ENCODE measurements at regions not wholly inside any gene's neighbourhood (a gene's known extent, or its start where the extent isn't known, plus 50 kb on each side); places are given as distances from the start of the nearest gene placed in this dataset.

DNA sequence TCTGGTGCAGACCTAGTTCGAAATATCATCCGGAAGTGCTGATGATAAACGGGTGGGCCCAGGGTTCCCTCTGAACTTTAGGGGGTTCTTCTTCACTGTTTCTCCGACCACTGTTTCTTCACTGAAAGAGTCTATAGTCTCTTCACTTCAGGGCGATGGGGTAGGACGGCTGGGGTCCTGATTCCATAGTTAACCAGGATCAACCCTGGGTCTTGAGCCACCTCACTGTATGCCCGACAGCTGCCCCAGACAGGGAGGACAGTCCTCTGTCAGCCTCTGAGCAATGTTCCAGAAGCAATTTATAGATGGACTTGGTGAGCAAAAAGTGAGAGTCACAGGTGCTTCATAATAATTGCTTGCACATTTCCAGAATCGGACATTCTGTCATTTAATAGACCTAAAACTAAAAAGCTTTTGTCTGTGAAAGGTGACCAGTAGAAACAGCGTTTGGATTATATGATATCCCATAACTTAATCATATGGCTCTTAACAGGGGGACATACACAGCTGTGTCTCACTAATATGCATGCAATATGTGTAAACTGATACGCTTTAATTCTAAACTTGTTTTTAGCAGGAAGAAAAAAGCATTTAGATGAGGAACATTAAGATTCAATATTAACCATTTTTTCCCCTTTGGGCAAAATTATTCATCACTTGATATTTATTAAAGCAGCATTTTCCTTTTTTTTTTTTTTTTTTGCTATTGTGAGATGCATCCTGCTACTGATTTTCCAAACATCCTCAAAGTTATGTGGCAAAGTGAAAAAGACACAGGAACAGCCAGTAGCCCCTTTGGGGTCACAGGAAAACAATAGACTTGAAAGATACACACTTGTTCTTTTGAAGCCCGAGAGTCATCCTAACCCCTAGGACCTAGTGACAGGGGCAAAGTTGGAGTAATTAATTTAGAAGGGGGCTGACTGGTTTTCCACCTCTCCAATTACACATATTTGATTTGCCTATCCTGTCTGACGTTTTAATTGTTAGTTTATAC lies 277.0 kb downstream of the ZNF536 start:
- DNase-seq: no peak

DNA sequence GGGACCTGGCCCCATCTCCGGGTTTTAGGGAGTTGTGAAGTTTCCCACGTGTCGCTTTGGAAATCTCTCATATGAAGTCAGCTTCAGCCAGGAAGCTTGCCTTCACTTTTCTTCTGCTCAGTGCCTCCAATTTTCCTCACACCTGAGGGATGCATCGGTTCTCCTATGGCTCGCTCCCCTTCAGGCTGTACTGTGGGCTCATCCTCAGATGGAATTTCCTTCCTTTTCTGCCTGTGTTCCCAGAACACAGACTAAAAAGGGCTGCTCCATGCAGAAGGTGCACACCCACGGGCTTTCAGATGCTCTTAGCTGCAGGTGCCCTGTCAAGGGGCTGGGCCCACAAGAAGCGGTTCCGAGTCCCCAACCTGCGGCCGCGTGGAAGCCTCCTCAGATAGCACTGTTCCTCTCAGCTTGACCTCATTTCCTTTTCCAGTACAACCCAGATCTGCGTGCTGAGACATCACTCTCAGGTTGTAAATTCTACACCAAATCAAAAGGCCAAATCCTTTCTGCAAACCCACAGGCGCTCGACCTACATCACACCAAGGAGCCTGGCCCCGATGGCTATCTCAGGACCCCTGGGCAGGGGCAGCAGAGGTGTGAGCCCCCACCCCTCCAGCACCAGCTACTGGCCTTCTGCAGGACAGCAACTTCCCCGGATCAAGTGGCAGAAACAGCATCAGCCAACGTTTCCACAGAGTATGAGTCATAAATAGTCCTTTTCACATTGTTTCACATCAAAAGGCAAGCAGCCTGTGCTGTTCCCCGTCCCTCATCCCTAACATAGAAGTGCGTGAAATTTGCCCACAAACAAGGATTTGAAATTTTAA lies 275.9 kb downstream of the ZNF536 start:
- no peak for DNase-seq

DNA sequence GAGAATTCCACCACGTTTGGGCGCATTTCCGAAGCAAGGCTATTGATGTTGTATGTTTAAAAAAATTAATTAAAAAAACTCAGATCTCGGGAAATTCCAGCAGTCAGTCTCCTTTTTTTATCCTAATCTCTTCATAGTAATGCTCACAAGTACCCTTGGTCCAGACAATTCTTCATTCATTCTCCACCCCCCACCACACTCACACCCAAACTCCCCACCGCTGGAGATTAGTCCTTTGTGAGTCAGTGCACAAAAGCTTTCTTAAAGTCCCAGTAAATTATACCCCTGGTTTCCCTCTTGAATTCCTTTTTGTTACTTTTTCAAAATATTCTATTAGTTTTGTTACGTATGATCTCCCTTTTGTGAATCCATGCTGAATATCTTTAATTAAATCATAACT lies 274.6 kb downstream of the ZNF536 start:
- DNase-seq: no peak

DNA sequence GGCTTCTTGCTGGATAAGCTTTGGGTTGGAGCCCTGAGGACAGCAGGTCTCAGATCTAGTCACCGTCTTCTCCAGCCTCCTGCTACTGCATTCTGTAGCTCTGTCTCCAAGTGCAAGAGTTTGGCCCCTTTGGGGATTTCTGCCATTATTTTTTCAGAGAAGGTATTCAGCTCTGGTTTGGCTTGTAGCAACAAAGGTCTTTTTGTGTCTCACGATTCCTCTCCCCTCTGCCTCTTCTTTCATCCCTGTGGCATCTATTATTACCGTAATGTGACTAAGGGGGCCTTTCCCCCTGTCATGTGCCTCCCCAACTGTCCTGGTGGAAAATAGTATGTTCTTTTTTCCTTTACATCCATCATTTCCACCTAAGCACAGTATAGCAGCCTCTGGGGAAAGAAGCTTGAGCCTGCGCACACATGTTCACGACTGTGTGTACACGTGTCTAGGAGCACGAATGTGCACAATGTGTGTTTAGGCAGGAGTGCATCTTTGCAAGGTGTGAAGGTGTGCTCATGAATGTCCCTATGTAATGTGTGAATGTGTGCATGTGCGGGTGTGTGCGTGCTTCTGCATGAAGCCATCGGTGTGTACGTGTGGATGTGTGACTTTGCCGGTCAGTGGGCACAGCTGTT lies 273.9 kb downstream of the ZNF536 start:
- DNase-seq: no peak

DNA sequence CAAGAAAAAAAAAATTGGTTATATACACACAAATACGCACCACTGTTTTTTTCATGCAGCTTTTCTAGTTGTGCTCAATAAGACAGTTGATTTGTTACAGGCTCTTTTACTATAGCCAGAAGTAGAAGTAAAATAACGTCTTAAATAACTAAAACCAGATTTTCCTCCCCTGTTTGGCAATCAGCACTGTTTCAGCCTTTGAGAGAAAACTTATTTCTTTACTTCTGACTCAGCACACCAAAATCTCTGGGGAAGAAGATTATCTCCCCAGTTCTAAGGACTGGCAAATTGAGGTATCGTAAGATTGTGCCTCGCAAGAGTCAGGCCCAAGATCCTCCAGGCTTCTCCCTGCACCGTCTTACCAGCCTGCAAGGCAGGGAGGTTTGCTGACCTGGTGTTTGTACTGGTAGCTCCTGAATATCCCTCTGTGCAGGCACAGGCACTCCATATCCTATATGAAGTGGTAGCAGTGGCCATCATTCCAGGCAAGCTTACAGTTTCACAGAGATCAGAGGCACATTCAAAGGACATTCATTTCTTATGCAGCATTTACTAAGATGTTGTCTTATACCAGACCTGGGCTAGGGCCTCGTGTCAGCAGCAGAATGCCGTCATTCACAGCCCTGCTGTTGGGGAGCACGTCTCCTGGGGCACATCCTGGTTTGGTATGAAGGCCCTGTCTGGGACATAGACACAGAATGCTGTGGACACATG lies 268.2 kb downstream of the ZNF536 start:
- DNase-seq: no peak

DNA sequence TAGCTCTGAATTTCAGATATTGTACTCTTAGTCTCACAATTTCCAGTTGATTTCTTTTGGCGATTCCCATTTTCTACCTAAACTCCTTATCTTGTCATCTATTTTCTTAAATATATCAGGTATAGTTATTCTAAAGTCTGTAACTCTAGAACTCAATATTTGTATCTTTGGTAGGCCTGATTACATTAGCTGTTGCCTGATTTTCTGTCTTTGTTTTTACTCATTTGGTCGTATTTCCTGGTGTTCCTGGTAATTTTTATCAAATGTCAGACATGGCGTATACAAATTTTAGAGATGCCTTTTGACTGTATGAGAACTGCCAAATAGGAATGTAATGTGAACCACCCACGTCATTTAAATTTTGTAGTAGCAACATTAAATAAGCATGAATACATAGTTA lies 266.7 kb downstream of the ZNF536 start:
- no peak for DNase-seq

DNA sequence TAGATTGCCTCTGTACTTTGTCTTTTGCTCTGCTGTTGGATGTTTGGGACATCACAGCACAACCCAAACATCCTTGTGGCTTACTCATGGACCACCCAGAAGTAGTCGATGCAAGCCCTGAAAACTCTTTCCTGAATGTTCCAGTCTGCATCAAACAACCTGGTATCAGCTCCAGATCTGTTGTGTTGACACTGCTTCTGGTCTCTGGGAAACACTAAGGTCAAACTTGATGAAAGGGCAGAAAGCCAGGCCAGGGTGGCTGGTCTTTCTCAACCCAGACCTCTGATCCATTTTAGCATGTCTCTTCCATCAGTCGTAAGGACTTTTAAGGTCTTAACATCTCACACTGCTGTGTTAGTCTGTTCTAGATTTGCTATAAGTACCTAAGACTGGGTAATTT lies 265.7 kb downstream of the ZNF536 start:
- no peak for DNase-seq

DNA sequence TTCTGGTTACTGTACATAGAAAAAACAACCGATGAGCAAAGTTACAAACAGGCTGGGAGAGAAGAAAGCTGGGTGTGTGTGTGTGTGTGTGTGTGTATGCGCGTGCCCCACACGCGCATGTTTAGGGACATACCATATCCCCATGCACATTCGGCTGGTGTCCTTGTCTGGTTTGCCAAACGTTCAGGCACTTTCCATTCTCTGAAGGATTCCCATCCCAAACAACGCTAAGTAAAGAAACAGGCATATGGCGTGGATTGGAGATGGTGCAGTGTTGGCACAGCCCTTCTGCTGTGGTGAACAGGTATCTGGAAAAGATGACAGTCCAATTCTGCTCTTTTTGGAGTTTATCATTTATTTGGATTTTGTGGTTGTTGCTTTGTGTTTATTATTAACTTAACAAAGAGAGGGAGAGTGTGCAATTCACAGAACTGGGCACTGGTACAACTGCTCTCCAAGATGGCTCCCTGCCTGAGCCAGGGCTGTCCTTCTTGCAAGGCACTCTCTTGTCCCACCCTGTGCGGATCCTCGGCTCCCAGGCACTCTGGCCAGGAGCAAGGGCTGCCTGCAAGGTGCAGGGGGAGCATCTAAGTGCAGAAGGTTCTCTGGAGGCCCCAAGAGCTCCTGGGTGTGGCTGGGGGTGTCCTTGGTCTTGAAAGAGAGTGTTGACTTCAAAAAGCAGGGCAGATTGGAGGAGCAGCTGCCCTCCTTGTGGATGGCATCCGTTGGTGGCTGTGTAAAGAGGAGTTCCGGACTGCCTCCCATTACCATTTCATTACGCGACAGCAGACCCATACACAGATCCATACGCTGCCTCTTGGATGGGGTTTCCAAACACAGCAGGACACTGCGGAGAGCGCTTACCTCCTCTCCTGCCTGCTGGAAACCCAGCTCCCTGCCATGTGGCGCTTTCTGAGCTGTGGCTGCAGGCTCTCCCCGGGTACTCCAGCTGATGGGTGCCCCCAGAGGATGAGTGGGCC lies 263.1 kb downstream of the ZNF536 start:
- no peak for DNase-seq

DNA sequence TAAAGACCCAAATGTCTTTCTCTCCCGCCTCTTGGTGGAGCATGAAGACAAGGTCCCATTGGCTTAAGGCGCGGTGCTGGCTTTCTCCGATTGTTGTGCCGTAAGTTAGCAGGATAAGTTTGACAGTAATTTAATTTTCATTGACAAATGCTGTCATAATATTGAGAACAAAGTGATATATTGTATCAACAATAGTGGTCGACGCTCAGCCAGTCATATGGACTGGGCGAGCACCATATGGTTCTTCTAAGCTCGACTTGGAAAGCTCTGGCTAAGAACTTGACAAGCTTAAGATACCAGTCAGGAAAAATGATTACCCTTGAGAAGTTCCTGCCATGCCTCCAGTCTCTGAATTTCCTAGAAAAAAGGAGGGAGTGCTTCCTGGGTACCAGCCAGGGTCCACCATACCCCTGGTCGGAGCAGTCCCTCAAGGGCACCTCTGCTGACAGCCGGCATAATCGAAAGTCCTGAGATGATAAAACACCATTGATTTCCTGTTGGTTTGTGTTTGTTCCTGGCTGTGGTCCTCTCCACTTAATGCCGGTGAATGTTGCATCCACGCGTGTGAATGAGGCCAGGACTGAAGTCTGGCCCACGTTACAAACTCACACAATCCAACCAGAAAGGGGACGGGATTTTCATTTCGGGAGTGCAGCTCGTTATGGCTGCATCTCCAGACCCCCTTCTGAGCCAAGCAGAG lies 262.1 kb downstream of the ZNF536 start:
- DNase-seq: no peak

DNA sequence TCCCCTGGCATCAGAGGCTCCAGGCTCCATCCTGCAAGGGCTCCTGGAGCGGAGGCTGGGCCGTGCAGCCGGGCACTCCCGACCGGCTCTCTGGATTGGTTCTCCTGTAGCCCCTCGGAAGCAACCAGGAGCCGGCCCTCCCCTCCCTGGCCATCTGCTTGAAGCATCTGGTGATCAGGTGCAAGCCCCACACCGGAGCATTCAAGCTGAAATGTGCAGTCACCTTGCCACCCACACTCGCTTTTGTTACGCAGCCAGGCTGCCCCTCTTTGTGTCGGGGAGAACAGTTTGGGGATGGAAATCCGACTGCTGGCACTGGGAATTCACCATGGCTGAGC lies 258.8 kb downstream of the ZNF536 start:
- DNase-seq: no peak

DNA sequence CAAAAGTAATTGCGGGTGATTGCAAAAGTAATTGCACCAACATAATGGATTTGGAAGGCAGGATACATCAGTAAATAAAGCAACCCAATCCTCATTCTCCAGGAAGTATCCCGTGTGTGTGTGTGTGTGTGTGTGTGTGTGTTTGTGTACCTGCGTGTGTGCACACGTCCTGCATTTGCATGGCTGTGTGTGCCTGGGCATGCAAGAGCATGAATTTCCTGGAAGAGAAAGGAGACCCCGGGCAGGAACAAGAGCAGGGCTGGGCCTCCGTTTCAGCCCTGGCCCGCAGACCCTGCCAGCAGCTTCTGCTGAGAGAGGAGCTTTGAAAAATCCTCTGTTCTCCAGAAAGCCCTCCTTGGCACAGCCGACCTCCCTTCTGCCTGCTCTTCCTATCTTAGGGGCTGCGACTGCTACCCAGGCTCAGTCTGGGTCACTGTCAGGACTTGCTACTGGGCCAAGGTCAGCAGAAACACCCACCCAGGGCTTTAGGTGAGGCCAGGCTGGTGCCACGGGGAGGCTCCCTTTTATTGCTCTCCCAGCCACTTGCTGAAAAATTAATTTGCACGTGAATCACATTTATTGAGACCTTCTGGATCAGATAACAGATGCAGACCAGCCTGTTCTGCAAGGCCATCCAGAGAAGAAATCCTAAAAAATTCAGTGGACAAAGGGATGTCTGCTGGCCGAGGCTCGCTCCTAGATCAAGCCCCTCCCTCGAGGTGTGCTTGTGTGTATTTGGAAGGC lies 258.3 kb downstream of the ZNF536 start:
- DNase-seq: no peak

DNA sequence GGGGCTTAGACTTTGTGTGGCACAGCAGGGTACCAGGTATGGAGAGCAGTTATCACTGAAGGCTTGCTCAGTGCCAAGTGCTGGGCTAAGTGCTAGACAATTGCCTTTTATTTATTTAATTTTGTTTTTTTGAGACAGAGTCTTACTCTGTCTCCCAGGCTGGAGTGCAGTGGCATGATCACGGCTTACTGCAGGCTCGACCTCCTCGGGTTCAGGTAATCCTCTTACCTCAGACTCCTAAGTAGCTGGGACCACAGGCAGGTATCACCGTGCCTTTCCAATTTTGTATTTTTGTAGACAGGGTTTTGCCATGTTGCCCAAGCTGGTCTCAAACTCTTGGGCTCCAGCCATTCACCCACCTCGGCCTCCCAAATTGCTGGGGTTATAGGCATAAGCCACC lies 256.9 kb downstream of the ZNF536 start:
- DNase-seq: no peak

DNA sequence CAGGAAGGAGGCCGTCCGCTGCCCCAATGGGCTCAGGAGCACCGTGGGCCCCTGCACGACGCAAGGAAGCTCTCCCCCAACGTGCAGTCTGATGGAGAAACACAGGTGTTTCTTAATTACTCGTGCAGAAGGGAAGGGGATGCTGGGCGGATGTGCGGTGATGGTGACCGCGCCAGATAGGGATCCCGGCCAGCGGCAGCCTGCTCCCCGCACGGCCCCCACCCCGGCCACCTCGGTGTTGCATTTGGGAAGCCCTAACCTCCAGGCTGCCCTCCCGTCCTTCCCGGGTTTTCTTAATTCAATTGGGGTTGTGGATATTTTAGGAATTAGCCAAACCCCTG lies 254.4 kb downstream of the ZNF536 start:
- no peak for DNase-seq

DNA sequence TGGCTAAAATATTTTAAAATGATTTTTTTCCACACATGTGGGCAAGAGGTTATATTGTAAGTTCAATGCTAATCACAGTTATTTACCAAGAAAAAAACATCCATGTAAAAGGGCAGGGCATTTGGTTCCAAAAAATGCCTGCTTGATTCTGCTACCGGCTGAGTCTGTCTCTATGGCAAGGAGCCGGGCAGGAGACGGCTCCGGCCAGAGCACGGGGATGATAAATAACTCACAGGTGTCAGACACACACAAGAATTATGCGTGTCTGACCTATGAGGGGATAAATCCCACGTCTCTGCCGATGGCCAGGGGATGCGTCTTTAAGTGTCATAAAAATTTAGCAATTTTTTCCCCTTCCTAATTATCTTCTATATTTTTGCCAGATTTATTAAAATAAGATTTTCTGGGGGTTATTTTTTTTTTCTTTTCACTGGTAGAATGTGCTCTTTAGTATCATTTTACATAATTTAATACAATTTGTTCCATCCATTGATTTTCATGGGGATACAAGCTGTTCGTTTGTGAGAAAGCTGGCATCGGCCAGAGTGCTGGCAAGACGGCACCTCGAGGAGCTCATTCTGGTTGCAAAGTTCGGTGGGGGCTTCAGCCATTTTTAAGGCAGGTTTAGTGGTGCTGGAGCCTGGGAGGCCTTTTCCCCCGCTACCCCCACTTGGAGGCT lies 253.9 kb downstream of the ZNF536 start:
- no peak for DNase-seq

DNA sequence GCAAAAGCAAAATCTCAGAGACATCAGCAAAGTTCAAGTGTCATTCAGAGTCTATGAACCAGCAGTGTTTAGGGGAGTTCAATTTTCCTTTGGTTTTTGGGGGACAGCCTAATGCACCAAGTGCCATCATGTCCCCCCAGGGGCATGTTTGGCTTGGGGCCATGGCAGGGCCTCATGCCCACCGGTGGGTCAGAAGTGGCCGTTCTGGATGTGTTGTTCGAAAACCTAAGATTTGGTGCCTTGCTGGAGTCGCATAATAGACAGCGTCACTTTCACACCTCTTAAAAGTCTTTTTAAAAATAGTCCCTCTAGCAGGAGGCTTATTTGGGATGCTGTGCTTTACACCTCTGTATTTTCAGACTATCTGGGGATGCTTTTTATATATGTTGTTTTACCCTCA lies 250.1 kb downstream of the ZNF536 start:
- no peak for DNase-seq

DNA sequence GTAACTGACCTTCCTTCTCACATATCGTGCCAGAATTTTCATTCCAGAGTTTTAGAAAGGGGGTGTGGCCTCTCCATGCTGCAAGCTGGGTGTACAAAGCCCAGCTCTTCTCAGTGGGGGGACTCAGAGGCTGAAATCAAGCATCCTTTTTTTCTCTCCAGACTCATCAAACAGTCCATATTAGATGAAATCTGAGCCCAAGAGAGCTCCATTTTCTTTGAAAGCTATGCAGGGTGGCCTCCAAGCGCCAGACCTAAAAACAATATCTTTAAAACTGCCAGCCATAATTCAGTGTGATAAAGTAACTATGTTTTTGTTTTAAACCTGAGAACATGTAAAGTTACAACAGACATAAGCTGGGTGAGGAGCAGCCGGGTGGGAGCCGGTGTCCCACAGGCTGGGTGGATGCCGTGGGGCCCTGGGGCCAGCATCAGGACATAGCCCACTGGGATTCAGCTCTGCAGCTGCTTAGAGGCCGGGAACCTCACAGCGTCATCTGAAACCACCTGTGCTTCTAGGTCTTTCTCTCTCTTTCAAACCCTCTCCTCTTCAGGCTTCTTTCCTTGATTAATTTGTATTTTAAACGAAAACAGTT lies 249.2 kb downstream of the ZNF536 start:
- DNase-seq: no peak

DNA sequence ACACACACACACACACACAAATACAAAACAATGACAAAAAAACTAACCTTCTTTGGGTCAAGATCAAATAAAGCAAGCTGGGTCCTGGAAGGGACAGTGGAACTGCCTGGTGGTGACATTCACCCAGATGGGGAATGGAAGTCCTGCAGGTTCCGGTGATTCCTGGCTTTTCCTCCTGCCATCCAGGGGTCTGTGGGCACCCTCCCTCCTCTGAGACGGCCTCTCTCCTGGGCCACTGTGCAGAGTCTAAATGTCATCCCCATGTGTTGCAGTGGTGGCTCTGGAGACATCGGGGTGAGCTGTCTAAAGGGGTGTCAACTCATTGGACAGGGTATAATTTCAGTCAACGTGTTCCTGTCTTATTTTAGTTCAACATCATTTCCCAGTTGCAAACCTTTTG lies 248.2 kb downstream of the ZNF536 start:
- DNase-seq: no peak

DNA sequence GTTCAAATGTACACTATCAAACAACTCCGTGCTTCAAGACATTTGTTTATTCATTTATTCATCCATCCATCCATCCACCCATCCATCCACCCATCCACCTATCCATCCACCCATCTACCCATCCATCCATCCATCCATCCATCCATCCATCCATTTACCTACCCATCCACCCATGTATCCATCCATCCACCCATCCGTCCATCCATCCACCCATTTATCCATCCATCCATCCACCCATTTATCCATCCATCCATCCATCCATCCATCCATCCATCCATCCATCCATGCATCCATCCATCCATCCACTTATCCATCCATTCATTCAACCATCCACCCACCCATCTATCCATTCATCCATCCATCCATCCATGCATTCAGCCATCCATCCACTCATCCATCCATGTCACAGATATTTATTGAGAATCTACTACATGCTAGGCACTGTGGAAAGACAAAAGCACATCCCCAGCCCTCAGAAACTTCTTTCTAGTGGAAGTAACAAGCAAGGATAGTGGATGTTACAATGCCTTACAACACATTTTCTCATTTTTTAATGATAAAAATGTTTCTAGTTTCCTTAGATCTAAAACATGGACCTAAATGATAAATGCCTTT lies 237.6 kb downstream of the ZNF536 start:
- no peak for DNase-seq

DNA sequence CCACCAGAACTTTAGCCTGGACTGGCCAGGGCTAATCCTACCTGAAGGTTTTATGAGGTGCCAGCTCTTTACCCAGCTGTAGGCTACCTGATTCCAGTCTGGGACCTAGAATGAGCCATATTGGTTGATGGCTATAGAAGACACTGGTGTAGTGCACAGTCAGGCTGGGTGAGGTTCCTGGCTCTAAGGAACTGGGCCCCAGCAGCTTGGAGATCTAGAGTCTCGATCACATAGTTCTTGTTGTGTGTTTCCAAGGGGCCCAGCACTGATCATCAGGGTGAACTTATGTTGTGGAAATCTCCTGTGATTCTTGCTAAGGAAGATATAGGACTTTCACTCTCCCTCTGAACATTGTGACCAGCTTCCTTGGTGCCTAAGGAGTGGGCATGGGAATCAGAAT lies 236.3 kb downstream of the ZNF536 start:
- no peak for DNase-seq

Measured in CD4-positive, alpha-beta T cell treated with Interleukin-6 for 4 hours (primary cell).